CD4-positive, alpha-beta T cell (primary cell): ENCODE measurements at regions not wholly inside any gene's neighbourhood (a gene's known extent, or its start where the extent isn't known, plus 50 kb on each side); places are given as distances from the start of the nearest gene placed in this dataset.

Experiments
- ATAC-seq: fragments of 200-7000 bp; cut with Tn5 transposase; one replicate; pipeline ENCODE4 v1.10.0; 2022; ENCODE audit warnings: mild to moderate bottlenecking; ENCODE audit not compliant: poor library complexity
- CTCF ChIA-PET: fragments of 350-600 bp; sonication (Branson Sonifier 250); formaldehyde crosslinking; loops from one replicate; lab custom pipeline; 2021; ENCODE audit warnings: antibody characterized with exemption, inconsistent platforms; lab: Charles Lee
- POLR2A ChIA-PET: fragments of 350-600 bp; sonication (Branson Sonifier 250); formaldehyde crosslinking; loops from one replicate; lab custom pipeline; 2021; ENCODE audit warnings: antibody characterized with exemption, inconsistent platforms; lab: Charles Lee
- DNase-seq, 14 experiments: peaks; one replicate each; pipeline ENCODE4 v3.0.0-alpha.2; 2013 to 2020; ENCODE audit warnings: mixed read lengths in 2 of 14
- H3K27ac ChIP-seq, 2 donors: one replicate each; pipeline versions ENCODE4 v1.5.1 to v1.7.0; 2013; ENCODE audit warnings: low read length in 2 of 2, low read depth in 1 of 2, mild to moderate bottlenecking in 1 of 2
- H3K27me3 ChIP-seq, 2 experiments: 1 replicate in 1 of 2; 2 replicates in 1 of 2; pipeline versions ENCODE4 v1.6.1 to v1.7.0; 2013; ENCODE audit warnings: low read length in 2 of 2, control low read depth in 1 of 2, mild to moderate bottlenecking in 1 of 2, moderate library complexity in 1 of 2; ENCODE audit not compliant: insufficient read depth in 2 of 2, control insufficient read depth in 1 of 2
- H3K36me3 ChIP-seq: one replicate; pipeline ENCODE4 v1.6.1; 2013; ENCODE audit warnings: low read length, control low read depth; ENCODE audit not compliant: insufficient read depth
- H3K4me1 ChIP-seq: one replicate; pipeline ENCODE4 v1.6.1; 2013; ENCODE audit warnings: low read length, control low read depth; ENCODE audit not compliant: insufficient read depth
- H3K4me3 ChIP-seq: one replicate; pipeline ENCODE4 v1.5.1; 2013; ENCODE audit warnings: mild to moderate bottlenecking, low read length, moderate library complexity
- H3K9me3 ChIP-seq, 2 experiments: 1 replicate in 1 of 2; 2 replicates in 1 of 2; pipeline versions ENCODE4 v1.6.1 to v1.7.0; 2013; ENCODE audit warnings: low read length in 2 of 2, mild to moderate bottlenecking in 2 of 2, control low read depth in 1 of 2, moderate library complexity in 1 of 2; ENCODE audit not compliant: control insufficient read depth in 1 of 2, insufficient read depth in 1 of 2
- H3K27ac Mint-ChIP-seq: one replicate; pipeline ENCODE4 v1.8.0; 2020; ENCODE audit warnings: mixed read lengths
- H3K27me3 Mint-ChIP-seq: one replicate; pipeline ENCODE4 v1.8.0; 2021; ENCODE audit warnings: mixed read lengths
- H3K36me3 Mint-ChIP-seq: one replicate; pipeline ENCODE4 v1.8.0; 2021; ENCODE audit warnings: low read depth, mixed read lengths
- H3K4me1 Mint-ChIP-seq: one replicate; pipeline ENCODE4 v1.8.0; 2021; ENCODE audit warnings: low read depth, mixed read lengths
- H3K4me3 Mint-ChIP-seq: one replicate; pipeline ENCODE4 v1.8.0; 2020; ENCODE audit warnings: mild to moderate bottlenecking, mixed read lengths
- H3K9me3 Mint-ChIP-seq: one replicate; pipeline ENCODE4 v1.8.0; 2020; ENCODE audit warnings: mixed read lengths
- intact Hi-C, 2 experiments: fragments of 100-400 bp; cut with DNase I in 1 of 2; cut with micrococcal nuclease in 1 of 2; formaldehyde crosslinking; loops; one replicate each; pipeline versions ENCODE4 v1.15.1 to v1.9.0; 2023 to 2025; cut with DNase I, micrococcal nuclease
- TF ChIP-seq, protein P1 (sequence below): fragments of 200-600 bp; IDR thresholded peaks from one replicate; pipeline ENCODE4 v1.8.0; 2022; ENCODE audit warnings: antibody characterized with exemption, mild to moderate bottlenecking

DNA sequence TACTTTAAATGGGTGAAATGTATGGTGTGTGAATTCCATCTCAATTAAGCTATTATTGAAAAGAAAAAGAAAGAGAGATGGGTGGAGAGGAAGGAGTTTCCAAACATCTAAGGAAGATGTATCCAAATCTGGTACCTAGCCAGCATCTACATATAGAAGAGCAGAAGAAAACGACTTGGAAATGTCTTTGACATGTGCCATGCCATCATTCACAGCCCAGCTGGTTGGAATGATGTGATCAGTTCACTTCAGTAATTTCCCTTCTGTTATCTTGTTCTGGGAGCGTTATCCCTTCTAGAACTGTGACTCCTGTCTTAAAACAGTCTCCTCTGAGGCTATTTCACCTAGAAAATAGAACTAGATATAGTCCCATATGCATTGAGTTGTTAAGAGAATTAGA, 312.8 kb upstream of the GYPC start:
- no peaks in the 10 kb centered on the region for H3K4me1 Mint-ChIP-seq
- intact Hi-C loops, result no loop called here
- DNase-seq (no peak), ATAC-seq (no peak)
- Histone ChIP-seq H3K4me1 (no peaks in the 10 kb centered on the region), H3K9me3 (no peaks in the 10 kb centered on the region), H3K27me3 (no peaks in the 10 kb centered on the region), H3K36me3 (no peaks in the 10 kb centered on the region), H3K27ac (no peak overlapping the region), H3K4me3 (no peak overlapping the region)
- H3K9me3 Mint-ChIP-seq, result no peaks in the 10 kb centered on the region
- H3K36me3 Mint-ChIP-seq, result no peaks in the 10 kb centered on the region
- H3K27me3 Mint-ChIP-seq, result peaks cover 4% of the 10 kb centered on the region
- no peak overlapping the region for H3K27ac Mint-ChIP-seq
- POLR2A ChIA-PET, result no interaction called here
- H3K4me3 Mint-ChIP-seq, result no peak overlapping the region
- CTCF ChIA-PET, result no interaction called here
- TF ChIP-seq, protein P1, sequence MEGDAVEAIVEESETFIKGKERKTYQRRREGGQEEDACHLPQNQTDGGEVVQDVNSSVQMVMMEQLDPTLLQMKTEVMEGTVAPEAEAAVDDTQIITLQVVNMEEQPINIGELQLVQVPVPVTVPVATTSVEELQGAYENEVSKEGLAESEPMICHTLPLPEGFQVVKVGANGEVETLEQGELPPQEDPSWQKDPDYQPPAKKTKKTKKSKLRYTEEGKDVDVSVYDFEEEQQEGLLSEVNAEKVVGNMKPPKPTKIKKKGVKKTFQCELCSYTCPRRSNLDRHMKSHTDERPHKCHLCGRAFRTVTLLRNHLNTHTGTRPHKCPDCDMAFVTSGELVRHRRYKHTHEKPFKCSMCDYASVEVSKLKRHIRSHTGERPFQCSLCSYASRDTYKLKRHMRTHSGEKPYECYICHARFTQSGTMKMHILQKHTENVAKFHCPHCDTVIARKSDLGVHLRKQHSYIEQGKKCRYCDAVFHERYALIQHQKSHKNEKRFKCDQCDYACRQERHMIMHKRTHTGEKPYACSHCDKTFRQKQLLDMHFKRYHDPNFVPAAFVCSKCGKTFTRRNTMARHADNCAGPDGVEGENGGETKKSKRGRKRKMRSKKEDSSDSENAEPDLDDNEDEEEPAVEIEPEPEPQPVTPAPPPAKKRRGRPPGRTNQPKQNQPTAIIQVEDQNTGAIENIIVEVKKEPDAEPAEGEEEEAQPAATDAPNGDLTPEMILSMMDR, result no peak

DNA sequence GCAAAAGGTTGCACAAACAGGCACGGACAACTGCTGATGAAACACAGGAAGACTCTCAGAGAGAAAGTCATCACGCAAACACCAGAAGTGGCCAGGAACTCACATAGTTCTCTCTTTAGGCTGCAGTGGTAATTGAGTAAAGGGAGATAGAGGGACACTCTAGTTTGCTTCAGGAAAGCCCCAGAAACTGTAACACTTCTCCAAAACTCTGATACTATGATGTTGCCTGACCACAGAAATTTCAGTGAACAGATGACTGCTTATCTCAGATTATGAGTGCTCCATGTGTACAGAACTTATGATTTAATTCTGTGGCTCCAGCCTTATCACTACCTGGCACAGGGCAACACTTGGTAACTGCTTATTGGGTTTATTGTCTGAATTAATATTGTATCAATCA, 311.5 kb upstream of the GYPC start:
- no peaks in the 10 kb centered on the region for H3K4me1 ChIP-seq
- H3K27ac Mint-ChIP-seq, result no peak overlapping the region
- intact Hi-C loops, result no loop called here
- TF ChIP-seq, protein P1, result no peak
- H3K9me3 ChIP-seq, result no peaks in the 10 kb centered on the region
- no peaks in the 10 kb centered on the region for H3K9me3 Mint-ChIP-seq
- ATAC-seq, result no peak
- no peaks in the 10 kb centered on the region for H3K36me3 ChIP-seq
- H3K27me3 ChIP-seq, result no peaks in the 10 kb centered on the region
- H3K4me3 ChIP-seq, result no peak overlapping the region
- no peaks in the 10 kb centered on the region for H3K36me3 Mint-ChIP-seq
- no peaks in the 10 kb centered on the region for H3K27me3 Mint-ChIP-seq
- H3K4me3 Mint-ChIP-seq, result no peak overlapping the region
- ChIA-PET CTCF (interaction anchor here (2.3 kb wide), 1 partner anchor 14 kb away, joined by 5 read pairs; no protein-coding TSS in a partner anchor), POLR2A (no interaction called here)
- no peak for DNase-seq
- no peak overlapping the region for H3K27ac ChIP-seq
- H3K4me1 Mint-ChIP-seq, result no peaks in the 10 kb centered on the region

DNA sequence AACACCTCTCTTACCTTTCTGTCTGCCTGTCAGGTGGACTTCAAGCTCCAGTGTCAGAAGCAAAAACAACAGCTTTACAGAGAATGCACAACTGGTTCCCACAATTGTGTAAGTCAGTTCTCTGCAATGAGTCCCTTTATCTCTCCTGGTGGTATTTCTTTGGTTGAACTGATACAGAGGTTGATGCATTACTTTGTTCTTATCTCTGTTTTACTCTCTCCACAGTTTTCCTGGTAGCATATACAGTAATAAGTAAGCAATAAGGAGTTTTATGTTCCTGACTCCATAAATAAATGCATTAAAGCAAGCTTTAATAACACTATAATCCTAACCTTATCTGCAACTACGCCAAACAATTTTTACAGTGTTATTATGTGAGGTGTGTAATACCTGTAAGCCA, 310.3 kb upstream of the GYPC start:
- intact Hi-C loops, result no loop called here
- Mint-ChIP-seq H3K4me1 (no peaks in the 10 kb centered on the region), H3K36me3 (no peaks in the 10 kb centered on the region), H3K27ac (no peak overlapping the region), H3K9me3 (peaks cover 4% of the 10 kb centered on the region), H3K27me3 (peaks cover 7% of the 10 kb centered on the region), H3K4me3 (no peak overlapping the region)
- TF ChIP-seq, protein P1, result no peak
- DNase-seq (no peak), ATAC-seq (no peak)
- Histone ChIP-seq H3K4me1 (no peaks in the 10 kb centered on the region), H3K27ac (no peak overlapping the region), H3K9me3 (no peaks in the 10 kb centered on the region), H3K4me3 (no peak overlapping the region), H3K27me3 (no peaks in the 10 kb centered on the region), H3K36me3 (no peaks in the 10 kb centered on the region)
- POLR2A ChIA-PET, result no interaction called here
- CTCF ChIA-PET, result interaction anchor here (2.3 kb wide), 1 partner anchor 13 kb away, joined by 5 read pairs; no protein-coding TSS in a partner anchor
